Skeletal muscle tissue (tissue), 3 donors: ENCODE measurements at regions not wholly inside any gene's neighbourhood (a gene's known extent, or its start where the extent isn't known, plus 50 kb on each side); places are given as distances from the start of the nearest gene placed in this dataset.
"Not testable (repeated sequence)": the region's sequence is repeated elsewhere in the genome, so short reads cannot be mapped to it uniquely, and the experiment has no call there.

Experiments used
- H3K27ac ChIP-seq: one replicate; pipeline ENCODE4 v1.7.0; 2013; ENCODE audit warnings: mild to moderate bottlenecking, low read depth, low read length, inconsistent platforms
- H3K27me3 ChIP-seq, 3 donors: one replicate each; pipeline ENCODE4 v1.7.0; 2013; ENCODE audit warnings: low read length in 3 of 3; ENCODE audit not compliant: control insufficient read depth in 3 of 3, insufficient read depth in 3 of 3
- H3K36me3 ChIP-seq, 3 donors: one replicate each; pipeline ENCODE4 v1.7.0; 2013; ENCODE audit warnings: low read length in 3 of 3; ENCODE audit not compliant: control insufficient read depth in 3 of 3, insufficient read depth in 3 of 3
- H3K4me1 ChIP-seq, 3 donors: one replicate each; pipeline ENCODE4 v1.7.0; 2013; ENCODE audit warnings: low read length in 3 of 3, mild to moderate bottlenecking in 3 of 3; ENCODE audit not compliant: control insufficient read depth in 3 of 3, insufficient read depth in 3 of 3
- H3K4me3 ChIP-seq, 3 donors: one replicate each; pipeline ENCODE4 v1.7.0; 2013; ENCODE audit warnings: low read length in 3 of 3
- H3K9ac ChIP-seq, 3 donors: one replicate each; pipeline ENCODE4 v1.7.0; 2013; ENCODE audit warnings: low read length in 3 of 3, mild to moderate bottlenecking in 3 of 3, moderate library complexity in 2 of 3, low read depth in 1 of 3
- H3K9me3 ChIP-seq, 3 donors: one replicate each; pipeline ENCODE4 v1.7.0; 2013; ENCODE audit warnings: low read length in 3 of 3; ENCODE audit not compliant: control insufficient read depth in 3 of 3
- donor health status: Osteomylitis.

DNA sequence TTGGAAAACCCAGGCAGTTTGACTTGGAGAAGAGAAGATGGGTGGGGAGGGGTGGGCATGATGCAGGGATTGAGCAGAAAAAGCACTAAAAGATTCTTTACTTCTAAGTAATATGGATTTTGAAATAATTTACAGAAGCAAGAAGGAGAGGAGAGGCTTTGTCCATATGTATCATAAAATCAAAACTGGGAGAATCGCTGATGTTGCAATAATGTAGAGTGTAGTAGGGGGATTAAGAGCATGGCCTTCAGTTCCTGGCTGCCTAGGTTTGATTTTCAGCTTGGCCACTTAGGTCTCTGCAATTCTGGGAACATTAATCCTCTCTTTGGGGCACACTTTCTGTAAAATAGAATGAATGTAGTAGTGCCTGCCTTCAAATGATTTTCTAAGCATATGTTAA lies 1760.4 kb upstream of the CELF4 start:
- no peaks in the 10 kb centered on the region for H3K36me3 ChIP-seq
- no peak overlapping the region for H3K4me3 ChIP-seq
- no peaks in the 10 kb centered on the region for H3K27me3 ChIP-seq
- H3K27ac ChIP-seq = no peak overlapping the region
- H3K9ac ChIP-seq = no peak overlapping the region
- H3K4me1 ChIP-seq = no peaks in the 10 kb centered on the region
- no peaks in the 10 kb centered on the region for H3K9me3 ChIP-seq

DNA sequence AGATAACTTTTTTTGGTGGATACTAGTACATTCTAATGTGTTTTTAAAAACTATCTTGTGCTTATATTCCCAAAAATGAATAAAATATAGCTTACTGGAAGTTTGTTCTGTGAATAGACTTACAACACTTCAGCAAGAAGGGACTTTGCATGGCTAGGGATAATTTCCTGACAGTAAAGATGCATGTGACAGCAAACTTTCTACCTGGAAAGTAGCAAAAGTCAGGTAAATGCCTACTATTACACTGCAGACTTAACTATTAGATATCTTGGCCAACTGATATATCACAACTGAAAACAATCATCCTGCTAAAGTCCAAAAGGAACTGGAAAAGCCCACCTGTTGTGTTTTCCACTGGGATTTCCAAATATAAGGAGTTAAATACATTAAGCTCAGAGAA lies 1753.5 kb upstream of the CELF4 start:
- H3K4me3 ChIP-seq = no peak overlapping the region
- no peaks in the 10 kb centered on the region for H3K36me3 ChIP-seq
- no peaks in the 10 kb centered on the region for H3K4me1 ChIP-seq
- H3K9me3 ChIP-seq = no peaks in the 10 kb centered on the region
- H3K9ac ChIP-seq = no peak overlapping the region
- no peak overlapping the region for H3K27ac ChIP-seq
- no peaks in the 10 kb centered on the region for H3K27me3 ChIP-seq

DNA sequence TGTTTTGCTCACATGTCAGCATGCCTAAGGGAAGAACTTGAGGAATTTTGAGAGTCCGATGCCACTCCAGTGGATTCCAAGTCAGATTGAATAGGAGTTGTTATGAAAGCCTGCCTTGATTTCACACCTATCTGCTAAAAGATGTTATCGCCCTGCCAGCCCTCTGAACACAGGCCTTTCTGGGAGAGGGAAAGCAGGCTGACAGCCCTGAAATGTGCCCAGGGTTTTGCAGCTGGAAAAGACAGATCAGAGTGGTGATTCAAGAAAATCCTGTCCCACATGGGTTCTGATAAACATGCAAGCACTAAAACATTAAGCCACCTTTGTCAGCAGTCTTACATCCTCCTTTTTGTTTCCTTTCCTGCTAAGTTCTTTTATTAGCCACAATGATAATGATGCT lies 1752.9 kb upstream of the CELF4 start:
- Histone ChIP-seq H3K4me1 (no peaks in the 10 kb centered on the region), H3K36me3 (no peaks in the 10 kb centered on the region), H3K4me3 (no peak overlapping the region), H3K9ac (no peak overlapping the region), H3K27me3 (no peaks in the 10 kb centered on the region), H3K9me3 (no peaks in the 10 kb centered on the region), H3K27ac (no peak overlapping the region)

DNA sequence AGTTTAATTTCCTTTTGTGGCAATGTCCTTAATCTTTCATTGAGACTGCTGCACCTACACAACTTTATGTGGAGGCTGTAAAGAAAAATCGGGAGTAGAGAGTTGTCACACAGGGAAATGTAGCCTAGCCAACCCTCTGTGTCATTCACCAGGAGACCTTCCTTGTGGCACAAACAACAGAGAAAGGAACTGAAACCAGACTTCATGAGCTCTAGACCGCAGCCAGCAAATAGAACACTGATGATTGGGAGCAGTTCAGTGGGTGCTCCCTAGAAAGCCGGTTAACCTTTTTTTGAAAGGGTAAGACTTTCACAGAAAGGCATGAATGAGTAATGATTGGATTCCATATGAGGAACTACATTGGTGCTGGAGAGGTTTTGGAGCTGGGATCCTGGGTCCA lies 1752.4 kb upstream of the CELF4 start:
- Histone ChIP-seq H3K4me3 (no peak overlapping the region), H3K9me3 (no peaks in the 10 kb centered on the region), H3K27ac (no peak overlapping the region), H3K9ac (no peak overlapping the region), H3K27me3 (no peaks in the 10 kb centered on the region), H3K4me1 (no peaks in the 10 kb centered on the region), H3K36me3 (no peaks in the 10 kb centered on the region)

DNA sequence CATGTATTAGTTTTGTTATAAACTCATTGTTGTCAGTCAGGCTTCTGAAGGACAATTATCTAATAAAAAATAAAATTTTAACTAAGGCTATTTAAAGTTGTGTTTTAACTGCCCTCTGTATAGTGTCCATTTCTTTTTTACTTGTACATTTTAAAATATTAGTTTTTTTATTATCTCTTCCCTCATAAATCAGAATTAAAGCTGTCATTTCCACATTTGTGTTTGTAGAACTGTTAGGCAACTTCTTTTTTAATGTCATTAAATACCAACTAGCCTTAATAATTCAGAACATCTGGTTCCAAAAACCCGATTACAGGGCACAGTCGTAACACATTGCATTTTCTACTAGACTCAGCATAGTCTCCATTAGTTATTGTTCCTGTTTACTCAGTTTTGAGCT lies 1749.0 kb upstream of the CELF4 start:
- H3K4me3 ChIP-seq = no peak overlapping the region
- no peaks in the 10 kb centered on the region for H3K4me1 ChIP-seq
- no peaks in the 10 kb centered on the region for H3K9me3 ChIP-seq
- H3K36me3 ChIP-seq = no peaks in the 10 kb centered on the region
- H3K9ac ChIP-seq = no peak overlapping the region
- no peaks in the 10 kb centered on the region for H3K27me3 ChIP-seq
- H3K27ac ChIP-seq = no peak overlapping the region

DNA sequence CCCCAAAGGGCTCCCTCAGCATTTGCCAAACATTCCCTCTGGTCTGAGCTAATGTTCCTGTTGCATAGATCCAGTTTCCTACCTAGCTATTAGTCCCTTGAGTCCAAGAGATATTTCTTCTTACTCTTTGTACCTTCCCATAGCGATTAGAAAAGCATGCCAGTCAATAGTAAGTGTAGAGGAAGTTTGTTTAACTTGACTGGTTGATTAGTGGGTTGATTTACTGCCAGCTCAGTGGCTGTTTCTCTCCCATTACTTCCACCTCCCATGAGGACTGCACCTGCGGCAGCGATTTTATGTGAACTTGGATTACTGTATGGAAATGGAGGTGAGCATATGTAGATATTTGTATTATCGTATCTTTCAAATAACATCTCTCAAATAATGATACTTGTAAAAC lies 1748.4 kb upstream of the CELF4 start:
- no peaks in the 10 kb centered on the region for H3K4me1 ChIP-seq
- no peak overlapping the region for H3K4me3 ChIP-seq
- no peaks in the 10 kb centered on the region for H3K27me3 ChIP-seq
- H3K9me3 ChIP-seq = no peaks in the 10 kb centered on the region
- no peak overlapping the region for H3K9ac ChIP-seq
- H3K36me3 ChIP-seq = no peaks in the 10 kb centered on the region
- no peak overlapping the region for H3K27ac ChIP-seq

DNA sequence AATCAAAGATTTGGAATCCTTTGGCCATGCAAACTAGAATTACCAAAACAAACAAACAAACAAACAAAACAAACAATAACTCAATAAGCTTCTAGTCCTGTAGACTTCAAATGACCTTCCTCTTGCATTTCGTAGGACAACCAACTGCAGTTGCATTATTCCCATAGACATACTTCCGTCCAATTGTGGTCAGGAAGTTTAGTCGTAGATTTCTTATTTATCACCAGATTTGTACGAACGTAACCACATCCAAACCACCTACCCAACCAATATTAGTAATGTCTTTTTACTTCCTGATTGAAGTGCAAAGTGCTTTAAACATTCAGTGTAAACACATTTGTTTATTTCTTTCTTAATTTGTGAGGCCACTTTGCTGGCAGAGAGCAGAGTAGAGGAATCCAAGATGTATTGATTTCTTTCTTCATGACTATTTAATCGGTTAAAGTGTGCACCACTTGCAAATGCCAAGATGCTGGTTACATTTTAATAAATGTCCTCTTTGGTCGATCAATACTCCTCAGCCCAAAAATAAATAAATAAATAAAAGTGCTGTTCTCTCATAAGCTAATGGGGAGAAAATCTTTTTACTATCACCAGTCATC lies 1745.6 kb upstream of the CELF4 start:
- Histone ChIP-seq H3K27me3 (no peaks in the 10 kb centered on the region), H3K4me3 (no peak overlapping the region), H3K4me1 (no peaks in the 10 kb centered on the region), H3K9ac (no peak overlapping the region), H3K9me3 (no peaks in the 10 kb centered on the region), H3K27ac (no peak overlapping the region), H3K36me3 (no peaks in the 10 kb centered on the region)

DNA sequence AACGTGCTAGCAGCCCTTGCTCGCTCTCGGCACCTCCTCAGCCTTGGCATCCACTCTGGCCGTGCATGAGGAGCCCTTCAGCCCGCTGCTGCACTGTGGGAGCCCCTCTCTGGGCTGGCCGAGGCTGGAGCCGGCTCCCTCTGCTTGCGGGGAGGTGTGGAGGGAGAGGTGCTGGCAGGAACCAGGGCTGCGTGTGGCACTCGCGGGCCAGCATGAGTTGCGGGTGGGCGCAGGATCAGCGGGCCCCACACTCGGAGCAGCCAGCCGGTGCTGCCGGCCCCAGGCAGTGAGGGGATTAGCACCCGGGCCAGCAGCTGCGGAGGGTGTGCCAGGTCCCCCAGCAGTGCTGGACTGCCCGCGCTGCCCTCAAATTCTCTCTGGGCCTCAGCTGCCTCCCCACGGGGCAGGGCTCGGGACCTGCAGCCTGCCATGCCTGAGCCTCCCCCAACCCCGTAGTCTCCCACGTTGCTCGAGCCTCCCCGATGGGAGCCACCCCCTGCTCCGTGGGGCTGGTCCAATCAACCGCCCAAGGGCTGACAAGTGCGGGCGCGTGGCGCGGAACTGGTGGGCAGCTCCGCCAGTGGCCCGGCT lies 1743.4 kb upstream of the CELF4 start:
- H3K4me3 ChIP-seq, H3K27ac ChIP-seq, H3K4me1 ChIP-seq, H3K27me3 ChIP-seq, H3K36me3 ChIP-seq, H3K9me3 ChIP-seq, H3K9ac ChIP-seq: not testable (repeated sequence)

DNA sequence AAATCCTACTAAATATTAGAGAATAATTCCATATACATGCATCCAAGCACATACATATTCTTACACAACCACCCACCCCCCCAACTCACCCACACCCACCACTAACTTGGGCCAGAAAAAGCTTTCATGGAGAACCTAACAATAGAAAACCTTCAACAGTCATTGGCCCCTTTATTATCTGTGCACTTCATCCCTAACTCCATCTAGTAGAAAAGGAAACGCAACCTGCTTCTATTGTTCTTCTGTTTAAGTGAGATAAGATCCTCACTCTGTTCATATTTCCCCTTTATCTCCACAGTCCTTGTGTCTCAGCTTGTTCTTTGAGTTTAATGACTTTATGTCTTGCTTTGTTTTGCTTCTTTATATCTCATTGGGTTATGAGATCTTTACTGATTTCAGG lies 1740.2 kb upstream of the CELF4 start:
- H3K27ac ChIP-seq = no peak overlapping the region
- H3K9ac ChIP-seq = no peak overlapping the region

DNA sequence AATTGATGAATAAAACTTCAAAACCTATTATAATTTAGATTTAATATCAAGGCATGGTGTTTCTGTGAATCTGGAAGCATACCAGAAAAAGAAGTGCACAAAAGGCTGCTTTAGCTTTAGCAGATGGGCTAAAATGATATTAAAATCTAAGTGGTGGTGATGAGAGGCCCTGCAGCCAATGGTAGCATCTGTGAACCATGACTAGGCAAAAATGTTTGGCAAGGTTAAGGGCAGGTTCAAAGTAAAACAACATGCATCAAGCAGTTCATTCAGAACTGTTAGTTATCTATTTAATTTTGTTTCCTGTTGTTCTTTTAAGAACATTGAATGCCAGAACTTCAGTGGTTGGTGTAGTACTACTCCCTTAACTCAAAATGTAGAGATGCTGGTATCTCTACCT lies 1736.9 kb upstream of the CELF4 start:
- Histone ChIP-seq H3K4me3 (no peak overlapping the region), H3K4me1 (no peaks in the 10 kb centered on the region), H3K27me3 (no peaks in the 10 kb centered on the region), H3K27ac (no peak overlapping the region), H3K9ac (no peak overlapping the region), H3K9me3 (no peaks in the 10 kb centered on the region), H3K36me3 (no peaks in the 10 kb centered on the region)

More for the DNA sequence above, 1740.2 kb upstream of the CELF4 start:
- Histone ChIP-seq H3K4me1 (no peaks in the 10 kb centered on the region), H3K4me3 (no peak overlapping the region), H3K36me3 (no peaks in the 10 kb centered on the region), H3K27me3 (no peaks in the 10 kb centered on the region), H3K9me3 (no peaks in the 10 kb centered on the region)
